Stimulated activated CD8-positive, alpha-beta memory T cell treated with anti-CD3 and anti-CD28 coated beads, Interleukin-4, amount 100 ng/mL, for 48 hours (primary cell): ENCODE measurements at regions not wholly inside any gene's neighbourhood (a gene's known extent, or its start where the extent isn't known, plus 50 kb on each side); places are given as distances from the start of the nearest gene placed in this dataset.

Experiments
- DNase-seq: peaks from one replicate; pipeline ENCODE4 v3.0.0-alpha.2; 2020

DNA sequence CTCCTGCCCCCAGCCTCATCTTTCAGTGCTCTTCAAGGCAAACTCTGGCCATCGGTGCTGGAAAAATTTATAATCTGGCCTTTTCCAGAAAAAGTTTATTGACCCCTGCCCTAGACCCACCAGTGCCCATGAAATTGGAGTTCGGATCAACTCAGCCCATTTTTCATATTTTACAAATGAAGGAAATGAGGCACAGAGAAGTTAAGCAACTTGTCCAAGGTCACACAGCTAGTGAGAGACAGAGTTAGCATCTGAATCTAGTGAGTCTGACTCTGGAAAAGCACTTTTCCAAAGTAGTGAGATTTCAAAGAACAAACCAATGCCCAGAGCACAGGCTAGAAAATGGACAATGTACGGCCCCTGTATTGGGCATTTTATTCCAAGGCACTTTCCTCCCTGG is 69.4 kb upstream of the TLE3 start:
- DNase-seq: no peak

DNA sequence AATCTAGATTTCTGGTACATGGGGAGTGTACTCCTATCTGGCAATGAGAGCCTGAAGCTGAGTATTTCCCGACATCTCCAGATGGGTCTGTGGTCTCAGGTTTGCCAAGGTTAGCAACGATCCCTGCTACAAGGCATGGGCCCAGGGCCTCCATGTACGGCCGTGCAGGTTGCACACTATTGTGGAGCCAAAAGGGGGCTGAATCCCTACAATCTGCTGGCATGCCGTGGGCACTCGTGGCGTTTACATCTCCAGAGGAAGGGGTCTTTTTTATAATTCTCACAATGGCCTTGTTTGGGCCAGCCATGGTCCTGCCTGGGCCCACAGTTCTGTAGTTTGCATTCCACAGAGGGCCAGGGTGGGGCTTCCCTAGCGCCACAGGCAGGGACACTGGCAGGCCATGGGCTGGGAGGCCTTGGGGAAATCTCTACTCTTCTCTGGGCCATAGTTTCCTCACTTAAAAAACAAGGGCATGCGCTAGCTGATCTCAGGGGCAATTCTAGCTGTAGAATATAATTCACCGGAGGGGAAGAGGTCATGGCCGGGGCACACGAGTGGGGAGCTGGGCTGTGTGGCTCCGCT is 68.9 kb upstream of the TLE3 start:
- DNase-seq: no peak

DNA sequence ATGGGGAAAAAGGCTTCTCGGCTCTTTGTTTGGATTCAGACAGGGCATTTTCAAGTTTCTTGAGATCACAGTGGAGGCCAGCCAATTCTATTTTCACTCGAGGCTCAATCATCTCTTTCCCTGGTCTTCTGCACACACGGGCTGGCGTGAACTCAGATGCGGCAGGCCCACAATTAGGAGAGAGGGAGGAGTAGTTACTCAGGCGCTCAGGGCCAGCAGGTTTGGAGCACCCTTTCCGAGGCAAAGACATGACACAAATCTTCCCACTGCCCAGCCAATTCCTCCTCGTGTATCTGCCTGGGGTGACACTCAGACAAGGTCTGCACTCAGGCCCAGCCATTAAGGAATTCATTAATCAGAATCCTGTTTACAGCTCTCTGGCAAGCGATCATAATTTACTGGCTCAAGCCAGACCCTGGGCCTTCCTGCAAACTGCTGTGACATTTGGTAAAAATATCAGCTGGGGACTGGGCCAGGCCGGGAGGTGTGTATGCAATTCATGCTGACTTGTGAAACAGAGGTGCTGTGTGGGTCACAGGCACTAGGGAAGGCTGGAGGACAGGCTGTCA is 68.1 kb upstream of the TLE3 start:
- no peak for DNase-seq

DNA sequence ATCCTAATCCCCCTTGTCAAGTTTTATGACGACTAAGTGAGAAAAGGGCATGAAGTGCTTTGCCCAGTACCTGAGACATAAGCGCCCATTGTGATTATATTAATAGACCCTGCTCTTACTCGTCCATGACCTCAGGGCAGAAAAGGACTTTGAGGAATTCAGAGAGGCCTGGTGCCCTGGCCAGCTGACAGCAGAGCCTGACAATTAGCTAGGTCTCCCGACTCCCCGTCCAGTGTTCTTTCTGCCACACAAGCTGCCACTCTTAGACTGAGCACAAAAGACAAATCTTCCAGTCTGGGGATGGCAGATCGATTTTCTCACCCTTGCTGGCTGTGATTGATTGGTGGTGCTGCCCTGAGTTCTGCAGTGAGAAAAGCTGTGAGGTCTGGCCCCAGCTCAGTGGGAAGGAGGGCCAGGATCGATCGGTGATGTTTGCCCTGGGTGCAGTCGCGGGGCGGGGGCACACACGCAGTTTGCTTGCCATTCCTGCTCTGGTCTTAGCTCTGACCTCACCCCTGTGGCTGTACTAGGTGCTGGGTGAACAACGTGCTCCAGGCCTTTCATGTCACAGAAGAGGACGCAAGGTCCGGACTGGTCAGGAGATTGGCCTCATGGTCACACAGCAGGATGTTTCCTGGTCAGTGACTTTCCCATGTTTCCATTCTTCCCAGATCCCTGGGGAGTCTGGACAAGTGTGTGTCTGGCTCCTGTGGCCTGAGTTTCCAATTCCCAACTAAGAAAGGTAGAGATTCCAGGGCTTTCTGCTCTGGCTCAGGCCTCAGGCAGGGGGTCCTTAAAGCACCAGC is 67.4 kb upstream of the TLE3 start:
- no peak for DNase-seq

DNA sequence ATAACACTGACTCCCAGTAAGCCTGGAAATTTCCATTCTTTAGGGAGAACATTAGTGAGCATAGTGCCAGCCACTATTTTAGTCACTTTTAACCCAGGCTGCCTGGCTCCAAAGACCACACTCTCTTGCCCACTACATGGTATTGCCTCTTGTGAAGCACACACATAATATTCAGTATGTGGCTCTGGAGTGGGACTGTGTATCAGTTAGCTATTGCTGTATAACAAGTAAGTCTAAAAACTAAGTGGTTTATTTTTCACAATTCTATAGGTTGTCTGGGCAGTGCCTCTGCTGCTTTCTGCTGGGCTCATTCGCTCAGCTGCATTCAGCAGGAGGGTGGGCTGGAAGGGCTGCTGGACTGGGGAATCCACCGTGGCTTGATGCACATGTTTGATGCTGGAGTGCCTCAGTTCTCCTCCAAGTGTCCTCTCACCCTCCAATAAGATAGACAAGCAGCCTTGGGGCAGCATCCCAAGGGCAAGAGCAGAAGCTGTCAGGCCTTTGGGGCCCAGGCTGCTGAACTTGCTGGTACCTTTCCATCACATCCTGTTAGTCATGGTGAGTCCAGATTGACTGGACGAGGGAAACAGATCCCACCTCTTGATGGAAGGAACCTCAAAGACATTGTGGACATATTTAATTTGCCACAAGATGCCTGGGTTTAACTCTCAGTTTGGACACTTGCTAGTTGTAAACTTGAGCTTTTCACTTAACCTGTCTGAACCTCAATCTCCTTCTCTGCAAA is 66.6 kb upstream of the TLE3 start:
- DNase-seq: no peak

DNA sequence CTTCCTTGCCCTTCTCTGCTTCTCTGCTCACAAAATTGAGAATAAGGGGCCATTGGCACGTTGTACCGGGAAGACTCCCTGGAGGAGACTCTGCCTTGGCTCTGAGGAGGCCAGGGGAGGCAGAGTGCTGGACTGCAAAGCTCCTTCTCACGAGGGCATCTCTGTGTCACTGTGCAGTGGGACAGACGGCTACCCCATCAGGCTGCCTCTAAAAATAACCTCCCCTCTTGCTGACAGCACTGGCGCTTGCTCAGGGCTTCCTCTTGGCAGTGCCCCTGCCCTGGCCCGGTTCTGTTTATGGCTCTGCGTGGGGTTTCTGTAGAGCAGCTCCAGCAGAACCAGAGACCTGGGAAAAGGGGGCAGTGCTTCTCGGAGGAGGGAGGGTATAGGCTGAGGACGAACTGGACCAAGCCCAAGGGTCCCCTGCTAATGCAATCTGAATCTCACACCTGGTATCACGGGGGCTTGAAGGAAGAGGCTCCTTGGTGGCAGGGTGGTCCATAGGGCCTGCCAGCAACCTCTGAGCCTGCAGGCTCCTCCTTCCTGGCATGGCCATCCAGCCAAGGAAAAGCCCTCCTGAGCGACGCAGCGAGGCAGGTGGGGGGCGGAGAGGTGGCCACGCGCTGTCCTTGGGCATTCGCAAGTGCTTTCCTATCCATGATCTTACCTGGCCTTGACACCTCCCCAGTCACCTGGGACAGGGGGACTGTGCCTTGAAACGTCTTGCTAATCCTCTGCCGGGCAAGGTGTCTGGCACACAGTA is 63.3 kb upstream of the TLE3 start:
- no peak for DNase-seq

DNA sequence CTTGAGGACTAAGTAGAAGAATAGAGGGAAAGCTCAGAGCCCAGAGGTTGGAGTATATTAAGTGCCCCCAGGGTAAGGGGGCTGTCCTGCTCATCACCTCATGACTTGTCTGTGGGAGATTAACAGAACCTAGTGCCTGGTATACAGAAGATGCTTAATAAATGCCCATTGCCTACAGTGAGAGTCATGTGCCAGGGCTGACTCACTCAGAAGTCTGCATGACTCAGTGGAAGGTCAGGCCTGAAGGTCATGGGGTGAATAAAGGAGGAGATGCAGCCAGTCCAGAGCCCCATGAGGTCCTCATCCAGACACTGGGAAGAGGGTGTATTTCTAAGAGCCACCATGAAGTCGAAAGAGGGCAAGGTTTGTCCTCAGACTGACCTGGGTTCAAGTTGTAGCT is 62.5 kb upstream of the TLE3 start:
- DNase-seq: no peak

DNA sequence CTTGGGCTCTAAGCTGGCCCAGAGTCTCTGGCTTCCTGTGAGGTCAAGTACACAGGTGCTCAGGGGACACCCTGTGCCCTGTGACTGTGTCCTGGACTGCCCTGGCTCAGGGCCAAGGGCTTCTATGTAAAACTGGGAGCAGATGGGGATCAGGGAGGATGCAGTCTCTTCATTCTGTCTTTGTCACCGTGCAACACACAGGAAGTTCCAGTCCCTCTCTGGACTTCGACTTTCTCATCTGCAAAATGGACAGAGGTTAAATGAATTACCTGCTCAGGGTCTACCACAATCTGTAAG is 61.9 kb upstream of the TLE3 start:
- DNase-seq: no peak

DNA sequence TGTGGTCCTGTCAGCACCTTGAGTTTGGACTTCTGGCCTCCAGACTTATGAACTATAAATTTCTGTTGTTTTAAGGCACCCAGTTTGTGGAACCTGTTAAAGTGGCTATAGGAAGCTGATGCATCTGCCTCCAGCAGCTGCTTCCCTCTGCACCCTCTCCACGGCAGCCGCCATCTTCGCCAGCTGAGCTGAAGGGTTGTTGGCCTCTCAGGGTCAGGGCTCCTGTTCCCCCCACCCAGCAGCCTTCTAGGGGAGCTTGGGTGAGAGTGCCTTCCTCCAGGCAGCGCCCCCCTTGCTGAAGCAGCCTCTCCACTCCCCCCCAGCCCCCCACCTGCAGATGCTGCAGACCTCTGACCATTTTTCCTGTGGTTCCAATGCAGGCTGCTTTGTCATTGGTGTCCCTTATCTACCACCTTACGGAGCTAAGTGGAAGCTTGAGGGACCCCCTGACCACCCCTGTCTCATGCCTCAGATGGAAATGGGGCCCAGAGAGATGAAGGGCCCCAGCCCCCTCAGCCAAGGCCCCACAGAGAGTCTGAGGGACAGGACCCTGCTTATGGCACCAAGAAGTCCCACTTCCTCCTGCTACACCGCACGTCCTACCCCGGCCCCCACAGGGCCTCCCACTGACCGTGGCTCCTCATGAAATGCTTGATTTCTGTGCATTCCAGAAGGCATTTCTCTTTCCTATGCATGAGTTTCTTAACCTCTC is 61.4 kb upstream of the TLE3 start:
- DNase-seq: no peak

DNA sequence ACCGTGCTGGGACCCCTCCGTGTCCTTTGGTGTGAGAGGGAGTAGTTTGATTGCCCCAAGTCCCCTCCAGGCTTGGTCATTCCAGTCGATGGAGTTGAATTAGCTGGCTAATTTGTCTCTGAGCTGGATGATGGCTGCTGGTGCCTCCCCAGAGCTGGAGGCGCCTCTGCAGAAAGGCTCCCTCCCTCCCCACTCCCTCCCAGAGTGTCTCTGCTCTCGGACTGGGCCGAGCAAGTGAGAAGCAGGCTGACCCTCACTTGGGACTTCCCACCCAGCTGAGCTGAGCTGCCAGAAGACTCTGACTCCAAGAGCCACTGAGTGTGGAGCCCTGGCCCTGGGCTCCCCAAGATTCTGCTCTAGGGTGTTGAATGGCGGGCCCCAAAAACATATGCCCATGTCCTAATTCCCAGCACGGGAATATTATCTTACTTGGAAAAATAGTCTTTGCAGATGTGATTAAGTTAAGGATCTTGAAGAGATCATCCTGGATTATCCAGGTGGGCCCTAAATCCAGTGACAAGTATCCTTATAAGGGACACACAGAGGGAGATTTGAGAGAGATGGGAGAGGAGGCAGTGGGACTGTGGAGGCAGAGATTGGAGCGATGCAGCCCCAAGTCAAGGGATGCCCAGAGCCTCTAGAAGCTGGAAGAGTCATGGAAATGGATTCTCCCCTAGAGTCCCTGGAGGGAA is 60.7 kb upstream of the TLE3 start:
- DNase-seq: no peak

DNA sequence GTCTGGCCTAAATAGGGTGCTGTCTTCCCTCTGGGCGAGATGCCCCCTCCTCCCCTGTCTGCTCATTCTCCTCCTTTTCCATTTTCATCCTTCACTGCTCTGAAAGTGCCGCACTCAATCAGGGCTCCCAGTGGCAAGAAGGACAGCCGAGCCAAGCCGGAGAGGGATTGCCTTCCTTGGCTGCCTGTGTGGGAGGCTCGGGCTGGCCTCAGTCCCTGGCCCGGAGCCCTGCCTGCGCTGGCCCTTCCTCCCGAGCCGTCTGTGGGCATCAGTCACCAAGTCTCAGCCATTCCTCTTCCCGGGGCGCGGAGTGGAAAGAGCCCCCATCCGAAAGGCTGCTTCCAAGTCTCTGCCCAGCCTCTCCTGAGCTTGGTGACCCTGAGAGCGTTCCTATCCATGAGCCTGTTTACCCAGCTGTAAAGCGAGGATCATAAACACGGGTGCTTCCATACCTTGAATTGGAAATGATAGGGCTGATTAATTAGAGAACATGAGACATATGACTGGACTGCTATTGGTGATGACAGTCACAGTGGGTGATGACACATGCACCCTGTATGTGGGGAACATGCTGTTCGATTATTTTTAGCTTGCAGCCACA is 59.1 kb upstream of the TLE3 start:
- no peak for DNase-seq

DNA sequence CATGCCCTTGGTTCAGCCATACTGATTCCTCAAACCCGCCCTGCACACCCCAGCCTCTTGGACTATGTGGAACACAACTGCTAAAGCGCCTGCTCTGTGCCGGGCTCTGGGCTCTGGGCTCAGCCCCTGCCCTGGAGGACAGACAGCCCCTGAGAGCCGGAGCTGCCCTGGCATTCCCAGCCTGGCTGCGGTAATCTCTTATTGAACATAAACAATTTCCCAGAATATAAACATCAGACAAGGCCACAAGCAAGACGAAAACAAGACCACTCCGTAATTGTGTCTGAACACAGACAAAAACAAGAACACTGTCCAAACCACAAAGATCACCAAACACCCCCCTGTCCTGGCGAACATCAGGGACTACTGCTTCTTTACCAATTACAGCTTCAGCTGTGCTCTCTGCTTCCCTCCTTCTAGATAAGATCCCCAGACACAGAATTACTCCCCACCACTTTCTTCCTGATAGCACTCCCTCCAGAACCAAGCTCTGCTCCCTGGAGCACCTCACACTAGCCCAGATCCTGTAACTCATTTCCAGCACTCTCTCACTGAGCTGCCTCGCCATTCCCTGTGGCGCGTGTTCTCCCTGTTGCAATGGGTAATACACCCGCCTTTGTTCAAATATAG is 57.1 kb upstream of the TLE3 start:
- no peak for DNase-seq

DNA sequence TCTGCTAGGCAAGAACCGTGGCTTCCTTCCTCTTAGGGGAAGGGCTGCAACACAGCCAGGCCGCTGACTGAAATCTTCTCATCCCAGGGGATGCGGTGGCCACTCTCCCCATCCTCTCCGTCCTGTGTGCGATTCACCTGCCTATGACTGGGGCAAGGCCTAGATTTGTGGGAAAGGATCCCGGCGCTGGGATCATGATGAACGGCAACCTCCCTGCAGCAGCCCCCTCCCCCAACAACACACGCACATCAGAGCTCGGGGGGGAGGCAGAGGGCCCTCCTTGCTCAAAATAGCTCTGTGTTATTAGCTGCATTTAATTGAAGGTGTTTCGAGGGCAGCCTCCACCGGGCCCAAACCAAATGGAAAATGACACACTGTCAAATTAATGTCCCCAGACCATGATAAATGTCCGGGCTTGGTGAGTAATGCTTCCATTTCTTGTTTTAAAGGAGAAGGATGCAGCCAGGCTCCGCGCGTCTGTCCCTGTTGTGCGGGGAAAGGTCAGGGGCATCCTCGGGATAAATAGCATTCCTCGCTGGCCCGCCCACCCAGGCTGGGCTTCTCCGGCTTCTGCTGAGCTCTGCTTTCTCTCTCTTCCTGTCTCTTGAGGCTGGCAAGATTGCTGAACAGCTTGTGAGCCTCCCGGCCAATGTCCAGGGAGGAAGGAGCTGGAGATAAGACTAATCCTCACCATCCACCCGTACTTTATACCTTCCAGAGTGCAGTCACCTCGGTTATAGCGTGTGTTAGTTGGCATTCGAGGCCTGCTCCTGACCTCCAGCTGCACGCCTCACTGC is 56.4 kb upstream of the TLE3 start:
- no peak for DNase-seq

DNA sequence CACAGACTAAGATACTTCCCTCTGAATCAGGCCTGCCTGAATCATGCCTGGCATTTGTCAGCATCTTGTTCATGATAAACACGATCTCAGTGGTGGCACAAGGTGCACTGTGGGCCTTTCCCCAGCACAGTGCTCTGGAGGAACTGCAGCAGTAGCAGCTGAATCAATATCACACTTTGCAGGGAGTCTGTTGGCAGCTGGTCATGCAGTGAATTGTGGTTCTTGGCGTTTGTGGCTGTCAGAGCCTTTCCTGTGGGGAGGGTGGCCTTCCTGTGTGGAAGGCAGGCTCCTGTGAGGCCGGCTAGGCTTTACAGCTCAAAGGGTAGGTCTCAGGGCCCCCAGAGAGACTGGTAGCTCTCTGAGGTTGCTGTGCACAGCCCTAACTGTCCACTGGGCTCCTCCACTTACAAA is 54.4 kb upstream of the TLE3 start:
- DNase-seq: no peak

DNA sequence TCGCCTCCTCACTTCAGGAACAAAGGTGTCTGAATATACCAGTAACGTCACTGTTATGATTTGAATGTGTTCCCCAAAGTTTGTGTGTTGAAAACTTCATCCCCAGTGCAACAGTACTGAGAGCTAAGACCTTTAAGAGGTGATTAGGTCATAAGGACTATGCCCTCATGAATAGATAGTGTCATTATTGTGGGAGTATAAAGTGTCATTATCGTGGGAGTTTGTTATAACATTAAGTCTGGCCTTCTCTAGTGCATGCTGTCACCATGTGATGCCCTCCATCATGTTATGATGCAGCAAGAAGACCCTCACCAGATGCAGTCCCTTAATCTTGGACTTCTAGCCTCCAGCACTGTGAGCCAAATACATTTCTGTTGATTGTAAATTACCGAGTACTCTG is 53.7 kb upstream of the TLE3 start:
- no peak for DNase-seq

DNA sequence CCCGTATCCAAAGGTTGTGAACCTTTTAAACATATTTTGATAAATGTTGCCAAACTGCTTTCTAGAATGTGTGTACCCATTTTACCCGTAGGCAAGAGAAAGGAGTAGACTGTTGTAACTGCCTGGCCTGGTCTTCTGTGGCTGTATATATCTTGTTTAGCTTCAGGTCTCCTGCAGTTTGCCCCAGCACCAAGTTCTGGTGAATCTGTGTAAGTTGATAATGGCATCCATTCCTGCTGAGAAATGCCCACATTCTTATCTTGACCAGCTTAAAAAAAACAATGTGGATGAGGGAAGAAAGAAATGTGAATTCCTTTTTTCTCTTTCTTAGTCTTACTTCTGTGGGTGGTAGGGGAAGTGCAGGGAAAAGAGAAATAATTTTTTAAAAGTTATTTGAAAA is 53.3 kb upstream of the TLE3 start:
- no peak for DNase-seq

DNA sequence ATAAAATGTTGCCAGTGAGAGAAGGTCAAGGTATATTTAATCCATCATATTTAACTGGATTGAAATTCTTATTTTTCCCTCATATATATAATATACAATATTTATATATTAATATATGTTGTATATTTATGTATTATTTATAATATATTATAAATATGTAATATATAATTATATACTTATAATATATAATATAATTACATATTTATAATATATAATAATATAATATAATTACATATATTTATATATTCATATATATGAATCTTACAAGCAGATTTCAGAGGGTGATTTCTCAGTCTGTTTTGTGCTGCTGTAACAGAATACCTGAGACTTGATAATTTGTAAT is 52.7 kb upstream of the TLE3 start:
- DNase-seq: no peak

DNA sequence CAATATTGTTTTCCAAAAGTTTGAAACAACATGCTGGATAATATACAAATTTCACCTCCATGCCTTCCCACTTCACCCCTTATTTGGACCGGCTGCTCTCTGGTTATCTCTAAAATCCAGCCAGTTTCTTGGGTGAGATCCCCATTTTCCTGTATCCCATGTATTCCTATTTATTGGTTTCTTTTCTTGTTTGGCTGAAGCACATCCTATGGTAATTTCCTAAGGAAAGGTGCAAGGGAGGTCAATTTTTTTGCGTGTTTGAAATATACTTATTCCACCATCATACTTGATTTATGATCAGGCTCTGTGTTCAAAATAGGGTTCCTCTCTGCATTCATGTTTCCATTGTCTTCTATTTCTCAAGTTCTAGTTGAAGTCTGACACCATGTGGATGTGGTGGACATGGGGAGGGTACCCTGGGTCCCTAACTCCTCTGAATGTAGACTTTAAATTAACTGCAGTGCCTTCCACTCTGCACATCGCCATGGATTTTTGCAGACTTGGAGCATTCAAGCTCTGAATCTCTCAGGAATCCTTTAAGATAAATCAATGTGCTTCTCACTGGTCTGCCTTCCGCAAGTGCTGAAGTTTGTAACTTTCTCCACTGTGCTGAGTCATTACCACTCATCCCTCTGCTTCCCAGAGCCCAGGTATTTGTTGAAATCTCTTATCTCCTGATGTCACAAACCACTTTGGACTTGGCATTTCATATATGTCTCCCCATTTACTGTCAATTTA is 52.1 kb upstream of the TLE3 start:
- DNase-seq: no peak

DNA sequence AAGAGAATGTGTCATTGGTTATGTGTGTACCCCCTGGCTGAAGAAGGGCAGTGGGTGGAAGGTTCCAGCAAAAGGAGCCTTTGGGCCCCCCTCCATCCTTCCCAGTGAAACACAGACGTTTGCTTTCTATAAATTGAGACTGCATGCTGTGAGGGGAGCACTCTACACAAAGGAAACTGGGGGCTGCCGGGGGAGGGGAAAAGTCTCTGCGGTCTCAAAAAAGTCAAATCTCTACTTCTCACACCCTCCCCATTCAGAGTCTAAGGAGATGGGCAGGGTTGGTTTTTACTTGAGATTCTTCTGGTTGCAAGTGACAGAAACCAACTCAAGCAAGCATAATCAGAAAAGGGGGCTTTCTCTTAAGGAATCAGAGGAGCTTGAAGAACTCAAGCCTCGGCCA is 50.1 kb upstream of the TLE3 start:
- DNase-seq: no peak
